ENCODE measurements at regions not wholly inside any gene's neighbourhood (a gene's known extent, or its start where the extent isn't known, plus 50 kb on each side); places are given as distances from the start of the nearest gene placed in this dataset.

DNA sequence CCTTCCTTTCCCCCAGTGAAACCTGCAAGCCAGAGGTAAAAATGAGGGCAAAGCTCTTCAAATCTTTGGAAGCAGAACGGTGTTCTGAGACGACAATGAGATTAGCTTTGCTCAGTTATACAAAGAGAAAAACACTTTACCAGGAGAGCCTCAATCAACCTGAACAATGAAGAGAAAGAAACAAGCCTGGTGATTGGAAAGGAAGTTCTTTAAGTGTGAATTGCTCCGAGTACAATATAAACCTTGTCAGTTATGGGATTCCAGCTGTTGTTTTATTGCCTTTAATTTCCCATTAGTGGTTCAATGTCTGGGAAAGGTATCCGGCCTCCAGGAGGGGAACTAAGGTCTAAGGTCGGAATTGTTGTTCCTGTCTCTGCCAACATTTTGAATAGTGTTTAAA lies 901.6 kb downstream of the EPHA4 start:
- H3K4me3 ChIP-seq, result no peak overlapping the region
- TF ChIP-seq, protein P1, sequence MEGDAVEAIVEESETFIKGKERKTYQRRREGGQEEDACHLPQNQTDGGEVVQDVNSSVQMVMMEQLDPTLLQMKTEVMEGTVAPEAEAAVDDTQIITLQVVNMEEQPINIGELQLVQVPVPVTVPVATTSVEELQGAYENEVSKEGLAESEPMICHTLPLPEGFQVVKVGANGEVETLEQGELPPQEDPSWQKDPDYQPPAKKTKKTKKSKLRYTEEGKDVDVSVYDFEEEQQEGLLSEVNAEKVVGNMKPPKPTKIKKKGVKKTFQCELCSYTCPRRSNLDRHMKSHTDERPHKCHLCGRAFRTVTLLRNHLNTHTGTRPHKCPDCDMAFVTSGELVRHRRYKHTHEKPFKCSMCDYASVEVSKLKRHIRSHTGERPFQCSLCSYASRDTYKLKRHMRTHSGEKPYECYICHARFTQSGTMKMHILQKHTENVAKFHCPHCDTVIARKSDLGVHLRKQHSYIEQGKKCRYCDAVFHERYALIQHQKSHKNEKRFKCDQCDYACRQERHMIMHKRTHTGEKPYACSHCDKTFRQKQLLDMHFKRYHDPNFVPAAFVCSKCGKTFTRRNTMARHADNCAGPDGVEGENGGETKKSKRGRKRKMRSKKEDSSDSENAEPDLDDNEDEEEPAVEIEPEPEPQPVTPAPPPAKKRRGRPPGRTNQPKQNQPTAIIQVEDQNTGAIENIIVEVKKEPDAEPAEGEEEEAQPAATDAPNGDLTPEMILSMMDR (IDR thresholded peaks at IDR 0.05), result no peak
- H3K27me3 ChIP-seq, result no peaks in the 10 kb centered on the region
- intact Hi-C loops (cut with DNase I), result no loop called here
- no peaks in the 10 kb centered on the region for H3K36me3 ChIP-seq
- WGBS, 2 donors, result 25 to 35% methylated on average over 5 of the region's 5 CpGs
- no peak for ATAC-seq
- DNase-seq, result no peak
- H3K27ac ChIP-seq, result no peak overlapping the region
- H3K4me1 ChIP-seq, result no peaks in the 10 kb centered on the region
- FAIRE-seq, result no peak
- H3K9me3 ChIP-seq, result no peaks in the 10 kb centered on the region

GRCh38 chr2:220673151-220673874 lies 898.8 kb downstream of the EPHA4 start:
- no peaks in the 10 kb centered on the region for H3K9me3 ChIP-seq
- DNase-seq (no peak), FAIRE-seq (no peak), ATAC-seq (no peak)
- no peaks in the 10 kb centered on the region for H3K36me3 ChIP-seq
- H3K4me3 ChIP-seq, result no peak overlapping the region
- H3K27me3 ChIP-seq, result no peaks in the 10 kb centered on the region
- H3K27ac ChIP-seq, result no peak overlapping the region
- no peaks in the 10 kb centered on the region for H3K4me1 ChIP-seq
- TF ChIP-seq, protein P1 (IDR thresholded peaks at IDR 0.05), result no peak
- 80 to 84% methylated on average over 7 of the region's 7 CpGs for WGBS, 2 donors
- intact Hi-C loops (cut with DNase I), result no loop called here

GRCh38 chr2:220674033-220674432 lies 898.1 kb downstream of the EPHA4 start:
- no peaks in the 10 kb centered on the region for H3K9me3 ChIP-seq
- 82 to 84% methylated on average over 3 of the region's 3 CpGs for WGBS, 2 donors
- no peak for DNase-seq
- TF ChIP-seq, protein P1 (IDR thresholded peaks at IDR 0.05), result no peak
- FAIRE-seq, result no peak
- ATAC-seq, result no peak
- no peaks in the 10 kb centered on the region for H3K4me1 ChIP-seq
- intact Hi-C loops (cut with DNase I), result no loop called here
- H3K27me3 ChIP-seq, result no peaks in the 10 kb centered on the region
- no peak overlapping the region for H3K4me3 ChIP-seq
- H3K36me3 ChIP-seq, result no peaks in the 10 kb centered on the region
- no peak overlapping the region for H3K27ac ChIP-seq

- ATAC-seq (no peak), FAIRE-seq (no peak), DNase-seq (no peak)
- H3K4me1 ChIP-seq, result no peaks in the 10 kb centered on the region
- no peaks in the 10 kb centered on the region for H3K9me3 ChIP-seq
- H3K36me3 ChIP-seq, result no peaks in the 10 kb centered on the region
- no peak overlapping the region for H3K27ac ChIP-seq
- TF ChIP-seq, protein P1 (IDR thresholded peaks at IDR 0.05), result no peak
- H3K4me3 ChIP-seq, result no peak overlapping the region
- no peaks in the 10 kb centered on the region for H3K27me3 ChIP-seq
- 90 to 100% methylated on average over 1 of the region's 1 CpG for WGBS, 2 donors
- intact Hi-C loops (cut with DNase I), result no loop called here
These were observed 895.4 kb downstream of the EPHA4 start for GRCh38 chr2:220676695-220677094.

DNA sequence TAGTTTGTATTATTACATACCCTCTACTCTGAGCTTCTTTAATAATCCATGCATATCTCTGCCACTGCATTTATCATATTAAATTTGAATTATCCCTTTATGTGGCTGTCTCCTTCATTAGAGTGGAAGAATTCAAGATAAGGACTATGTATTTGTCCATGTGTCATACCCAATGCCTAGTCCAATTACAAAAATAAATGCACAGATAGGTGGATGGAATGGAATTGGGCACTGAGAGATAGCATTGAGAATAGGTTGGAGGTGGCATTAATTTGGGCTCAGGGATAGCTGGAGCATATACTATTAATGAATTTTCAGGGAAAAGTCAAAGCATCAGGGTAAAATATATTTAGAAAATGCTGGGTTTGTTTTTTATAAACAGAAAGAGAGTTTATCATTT lies 893.2 kb downstream of the EPHA4 start:
- intact Hi-C loops (cut with DNase I), result no loop called here
- no peaks in the 10 kb centered on the region for H3K27me3 ChIP-seq
- ATAC-seq, result no peak
- H3K4me3 ChIP-seq, result no peak overlapping the region
- H3K27ac ChIP-seq, result no peak overlapping the region
- TF ChIP-seq, protein P1 (IDR thresholded peaks at IDR 0.05), result no peak
- FAIRE-seq, result no peak
- H3K9me3 ChIP-seq, result no peaks in the 10 kb centered on the region
- no peaks in the 10 kb centered on the region for H3K4me1 ChIP-seq
- no peak for DNase-seq
- no peaks in the 10 kb centered on the region for H3K36me3 ChIP-seq

Data from pancreas (tissue), 10 donors.